ENCODE measurements at regions not wholly inside any gene's neighbourhood (a gene's known extent, or its start where the extent isn't known, plus 50 kb on each side); places are given as distances from the start of the nearest gene placed in this dataset.
"Not testable (repeated sequence)": the region's sequence is repeated elsewhere in the genome, so short reads cannot be mapped to it uniquely, and the experiment has no call there.

DNA sequence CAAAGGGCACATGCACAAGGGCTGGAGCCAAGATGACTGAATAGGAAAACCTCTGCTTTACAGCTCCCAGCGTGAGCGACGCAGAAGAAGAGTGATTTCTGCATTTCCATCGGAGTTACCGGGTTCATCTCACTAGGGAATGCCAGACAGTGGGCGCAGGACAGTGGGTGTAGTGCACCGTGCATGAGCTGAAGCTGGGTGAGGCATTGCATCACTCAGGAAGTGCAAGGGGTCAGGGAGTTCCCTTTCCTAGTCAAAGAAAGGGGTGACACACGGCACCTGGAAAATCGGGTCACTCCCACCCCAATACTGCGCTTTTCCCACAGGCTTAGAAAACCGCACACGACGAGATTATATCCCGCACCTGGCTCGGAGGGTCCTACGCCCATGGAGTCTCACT is 64.5 kb upstream of the HTR1E start:
- not testable (repeated sequence) for DNase-seq

DNA sequence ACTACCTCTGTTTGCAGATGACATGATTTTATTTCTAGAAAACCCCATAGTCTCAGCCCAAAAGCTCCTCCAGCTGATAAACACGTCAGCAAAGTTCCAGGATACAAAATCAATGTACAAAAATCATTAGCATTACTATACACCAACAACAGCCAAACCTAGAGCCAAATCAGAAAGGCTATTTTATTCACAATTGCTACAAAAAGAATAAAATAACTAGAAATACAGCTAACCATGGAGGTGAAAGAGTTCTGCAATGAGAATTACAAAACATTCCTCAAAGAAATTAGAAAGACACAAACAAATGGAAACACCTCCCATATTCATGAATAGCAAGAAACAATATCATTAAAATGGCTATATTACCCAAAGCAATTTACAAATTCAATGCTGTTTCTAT is 65.6 kb upstream of the HTR1E start:
- DNase-seq: no peak

DNA sequence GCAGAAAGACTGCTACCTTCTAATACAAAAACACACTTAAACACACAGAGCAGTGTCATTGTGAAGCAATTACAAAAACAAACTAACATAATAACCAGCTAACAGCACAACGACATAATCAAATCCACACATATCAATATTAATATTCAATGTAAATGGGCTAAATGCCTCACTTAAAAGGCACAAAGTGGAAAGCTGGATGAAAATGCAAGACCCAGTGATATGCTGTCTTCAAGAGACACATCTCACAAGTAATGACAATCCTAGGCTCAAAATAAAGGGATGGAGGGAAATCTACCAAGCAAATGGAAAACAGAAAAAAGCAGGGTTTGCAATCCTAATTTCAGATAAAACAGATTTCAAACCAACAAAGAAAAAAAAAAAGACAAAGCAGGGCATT is 67.8 kb upstream of the HTR1E start:
- no peak for DNase-seq

DNA sequence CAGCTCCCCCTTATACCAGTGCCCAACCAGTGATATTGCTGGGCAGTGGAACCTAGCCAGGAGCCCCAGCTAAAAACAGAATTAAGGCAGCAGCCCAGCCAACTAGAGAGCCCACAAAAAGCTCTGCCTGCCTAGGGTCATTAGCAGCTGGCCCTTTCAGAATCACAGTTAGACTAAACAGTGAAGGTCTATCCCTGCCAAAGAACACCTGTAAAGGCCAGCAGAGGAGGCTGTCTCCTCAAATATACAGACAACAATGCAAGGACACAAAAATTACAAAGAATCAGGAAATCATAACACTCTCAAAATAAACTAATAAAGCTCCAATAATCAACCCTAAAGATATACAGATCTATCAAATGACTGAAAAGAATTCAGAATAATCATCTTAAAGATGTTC is 77.8 kb upstream of the HTR1E start:
- no peak for DNase-seq

DNA sequence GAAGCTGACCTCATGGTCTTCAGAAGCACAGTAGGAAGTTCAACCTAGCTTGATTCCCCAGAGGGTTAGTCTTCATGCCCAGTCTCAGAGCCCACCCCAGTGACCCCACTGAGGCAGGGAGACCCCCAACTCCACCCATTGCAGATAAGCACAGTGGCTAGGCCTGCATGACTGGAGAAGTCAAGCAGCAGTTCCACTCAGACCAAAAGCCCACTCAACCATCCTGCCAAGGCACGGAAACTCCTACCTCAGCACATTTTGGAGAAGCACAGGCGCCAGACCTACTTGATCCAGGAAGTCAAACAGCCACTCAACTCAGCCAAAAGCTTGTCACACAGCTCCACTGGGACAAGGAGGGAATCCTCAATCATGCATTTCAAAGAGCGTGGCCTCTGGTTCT is 78.4 kb upstream of the HTR1E start:
- no peak for DNase-seq

DNA sequence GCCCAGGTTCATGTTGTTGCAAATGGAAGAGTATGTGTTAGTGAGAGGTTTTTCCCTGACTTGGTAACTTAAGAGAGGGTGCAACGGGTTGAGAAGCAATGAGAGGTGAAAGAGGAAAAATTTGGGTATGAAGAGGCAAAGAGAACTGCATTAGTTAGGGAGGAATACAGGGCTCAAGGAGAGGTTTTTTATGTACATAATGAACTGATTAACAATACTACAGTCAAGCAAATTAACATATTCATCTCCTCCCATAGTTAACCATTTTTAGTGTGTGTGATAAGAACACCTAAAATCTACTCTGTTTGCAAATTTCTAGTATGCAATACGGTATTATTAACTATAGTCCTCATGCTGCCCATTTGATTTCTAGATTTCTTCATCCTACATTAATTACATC is 79.5 kb upstream of the HTR1E start:
- DNase-seq: no peak

DNA sequence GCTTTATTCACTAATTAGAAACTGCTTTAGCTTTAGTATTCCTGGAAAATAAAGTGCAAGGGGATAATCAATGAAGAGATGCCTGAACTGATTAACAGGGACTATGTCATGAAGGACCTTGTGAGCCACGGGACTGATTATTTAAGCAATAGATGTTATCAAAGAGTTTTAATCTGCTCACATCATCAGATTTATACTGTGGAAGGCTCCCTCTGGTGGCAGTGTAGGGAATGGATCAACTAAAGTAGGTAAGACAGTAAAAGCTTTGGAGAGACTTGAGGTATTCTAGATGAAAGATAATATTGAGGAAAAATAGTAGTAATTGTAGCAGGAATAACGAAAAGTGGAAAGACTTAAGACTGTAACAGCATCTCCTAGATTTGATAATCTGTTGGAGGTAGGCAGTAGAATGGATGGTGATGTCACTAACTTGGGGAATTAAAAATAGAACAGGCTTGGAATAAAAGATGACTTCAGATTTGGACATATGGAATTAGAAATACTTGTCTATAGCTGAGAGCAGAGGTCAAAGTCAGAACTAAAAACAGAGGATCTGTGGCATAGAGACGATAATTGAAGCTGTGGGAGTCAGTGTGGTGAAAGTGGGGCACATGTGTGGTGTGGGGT is 80.3 kb upstream of the HTR1E start:
- peak; percentile 16 to 42 for DNase-seq

DNA sequence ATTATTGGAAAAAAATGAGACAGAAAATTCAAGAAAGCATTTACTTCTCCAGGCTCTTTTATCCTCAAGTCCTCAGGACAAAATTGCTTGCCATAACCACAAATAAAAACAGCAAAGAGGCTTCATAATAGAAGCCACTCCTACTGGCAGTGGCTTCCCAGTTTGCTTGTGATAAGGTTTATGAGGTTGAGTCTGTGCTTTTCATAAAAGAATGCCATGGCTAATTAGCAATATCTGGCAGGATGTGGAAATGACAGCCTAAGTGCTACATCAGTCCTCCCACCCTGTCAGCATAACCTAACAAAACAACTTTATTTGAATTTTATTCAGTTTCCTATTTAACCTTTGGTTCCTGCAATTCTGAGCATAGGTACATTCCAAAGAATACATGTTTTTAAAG is 80.9 kb upstream of the HTR1E start:
- DNase-seq: no peak

DNA sequence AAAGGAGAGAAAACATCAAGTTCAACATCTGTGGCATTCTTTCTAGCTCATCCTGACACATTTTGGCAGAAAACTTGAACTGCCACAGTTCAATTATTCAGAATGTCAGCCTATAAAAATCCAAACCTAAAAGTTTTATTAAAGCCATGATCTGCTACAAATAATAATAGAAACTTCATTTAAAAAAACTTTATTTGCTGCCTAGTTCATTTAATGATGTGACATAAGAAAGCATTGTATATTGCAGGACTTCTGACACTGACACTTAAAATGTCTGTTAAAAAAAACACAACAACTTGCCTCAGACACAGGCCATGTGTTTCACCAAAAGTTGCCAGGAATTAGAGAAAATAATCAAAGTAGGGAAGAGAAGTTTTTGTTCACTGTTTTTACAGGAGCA is 88.3 kb upstream of the HTR1E start:
- DNase-seq: no peak

DNA sequence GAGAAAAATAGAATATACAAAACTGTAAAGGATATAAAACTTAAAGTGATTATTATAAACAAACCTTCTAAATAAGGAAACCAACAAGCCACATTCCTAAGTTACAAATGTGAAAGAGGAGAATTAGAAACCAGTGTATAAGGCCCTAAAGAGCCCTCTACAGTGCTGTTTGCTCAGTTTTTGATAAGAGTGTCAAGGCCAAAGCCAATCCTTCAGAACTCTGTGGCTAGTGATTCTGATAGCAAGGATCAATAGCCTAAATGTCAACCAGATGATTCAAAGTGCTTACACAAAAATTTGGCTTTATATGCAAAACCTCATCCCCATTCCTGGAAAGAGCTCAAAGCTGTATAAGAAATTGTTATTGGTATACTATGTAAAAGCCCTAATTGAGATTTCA is 104.6 kb upstream of the HTR1E start:
- DNase-seq: no peak

DNA sequence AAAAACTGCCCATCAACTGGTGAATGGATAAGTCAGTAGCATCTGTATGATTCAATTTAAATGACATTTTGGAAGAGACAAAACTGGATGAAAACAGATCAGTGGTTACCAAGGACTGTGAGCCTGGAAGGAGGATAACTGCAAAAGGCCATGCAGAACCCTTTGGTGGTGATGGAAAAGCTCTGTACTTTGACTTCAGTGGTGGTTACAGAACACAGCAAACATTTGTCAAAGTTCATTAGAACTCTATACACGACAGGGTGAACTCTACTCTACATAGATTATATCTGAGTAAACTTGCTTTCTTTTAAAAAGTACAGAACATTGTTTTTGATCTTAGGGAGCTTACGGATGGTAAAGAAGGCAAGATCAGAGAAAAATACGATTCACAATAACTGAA is 111.9 kb upstream of the HTR1E start:
- DNase-seq: no peak

DNA sequence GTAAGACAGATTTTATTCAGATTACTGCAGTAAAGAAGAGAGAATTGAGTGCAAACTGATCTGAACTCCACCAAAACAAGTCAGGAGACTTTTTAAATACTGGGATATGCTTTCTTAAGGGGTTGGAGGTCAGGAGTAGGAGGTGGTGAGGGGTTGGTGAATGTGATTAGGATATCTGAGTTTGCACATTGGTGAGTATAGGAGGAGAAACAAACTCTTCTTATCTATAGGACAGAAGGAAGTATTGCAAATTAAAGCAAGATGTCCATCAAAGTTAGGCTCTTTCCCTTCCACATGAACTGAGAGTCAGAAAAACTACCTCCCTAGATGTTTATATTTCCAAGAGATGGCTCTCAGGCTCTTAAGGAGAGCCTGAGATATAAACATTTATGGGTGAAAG is 114.6 kb upstream of the HTR1E start:
- DNase-seq: no peak

DNA sequence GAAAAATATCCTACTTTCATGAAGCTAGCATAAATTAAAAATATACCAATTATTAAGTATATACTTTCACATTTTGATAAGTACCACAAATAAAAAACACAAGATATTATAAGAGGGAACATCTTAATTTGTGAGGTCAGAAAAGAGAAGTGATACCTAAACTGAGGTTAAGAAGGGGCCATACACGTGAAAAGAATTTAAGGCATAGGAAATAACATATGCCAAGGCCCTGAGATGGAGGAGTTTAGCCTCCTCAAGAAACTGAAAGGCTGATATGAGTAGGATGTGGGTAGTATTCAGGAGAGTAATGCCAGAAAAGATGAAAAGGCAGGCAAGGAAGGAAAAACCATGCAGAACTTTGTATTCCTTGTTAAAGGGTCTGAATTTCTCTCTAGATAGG is 116.6 kb upstream of the HTR1E start:
- DNase-seq: no peak

DNA sequence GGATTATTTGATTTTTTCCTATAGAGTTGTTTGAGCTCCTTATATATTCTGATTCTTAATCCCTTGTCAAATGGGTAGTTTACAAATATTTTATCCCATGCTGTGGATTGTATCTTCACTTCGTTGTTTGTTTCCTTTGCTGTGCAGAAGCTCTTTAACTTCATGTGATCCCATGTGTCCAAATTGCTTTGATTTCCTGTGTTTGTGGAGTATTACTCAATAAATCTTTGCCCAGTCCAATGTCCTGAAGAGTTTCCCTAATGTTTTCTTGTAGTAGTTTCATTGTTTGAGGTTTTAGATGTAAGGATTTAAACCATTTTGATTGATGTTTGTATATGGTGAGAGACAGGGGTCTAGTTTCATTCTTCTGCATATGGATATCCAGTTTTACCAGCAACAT is 143.7 kb upstream of the HTR1E start:
- DNase-seq: no peak

DNA sequence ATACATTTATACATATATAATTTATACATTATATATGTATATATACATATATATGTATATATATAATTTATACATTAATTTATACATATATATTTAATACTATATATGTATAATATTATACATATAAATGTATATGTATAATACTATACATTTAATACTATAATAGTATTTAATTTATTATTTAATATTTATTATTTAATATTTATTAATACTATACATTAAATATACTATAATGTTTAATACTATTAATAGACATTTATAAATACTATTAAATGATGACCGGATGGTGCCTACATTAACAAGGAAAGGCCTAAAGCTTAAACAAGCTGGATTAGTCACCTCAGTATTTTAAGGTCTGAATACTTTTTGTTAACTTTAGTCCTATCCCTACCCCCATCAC is 145.9 kb upstream of the HTR1E start:
- no peak for DNase-seq

DNA sequence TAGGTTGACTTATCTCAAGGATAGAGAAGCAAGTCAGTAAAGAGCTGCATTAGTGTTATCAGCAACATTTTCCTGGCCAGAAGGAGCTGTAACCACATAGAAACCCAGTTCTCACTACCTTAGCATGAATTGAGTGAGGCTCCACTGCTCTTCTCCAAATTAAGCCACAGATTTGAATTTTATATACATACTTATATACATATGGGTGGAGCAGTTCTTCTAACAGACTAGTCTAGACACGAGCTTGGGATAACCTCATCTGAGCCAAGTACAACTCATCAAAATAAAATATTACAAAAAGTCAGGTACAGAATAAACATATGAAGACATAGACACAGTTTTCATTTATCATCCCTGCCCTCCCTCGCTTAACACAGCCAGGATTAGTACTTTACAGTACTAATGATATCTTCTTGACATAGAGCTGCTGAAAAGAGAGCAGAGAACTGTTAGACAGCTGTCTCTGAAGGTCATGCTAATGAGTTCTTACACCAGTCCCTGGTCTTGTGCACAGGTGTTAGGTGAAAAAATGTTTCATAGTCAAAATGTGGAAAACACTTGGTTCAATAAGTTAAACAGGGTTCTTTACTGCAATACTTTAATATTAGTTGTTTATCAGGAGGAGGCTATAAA is 147.4 kb upstream of the HTR1E start:
- no peak for DNase-seq

DNA sequence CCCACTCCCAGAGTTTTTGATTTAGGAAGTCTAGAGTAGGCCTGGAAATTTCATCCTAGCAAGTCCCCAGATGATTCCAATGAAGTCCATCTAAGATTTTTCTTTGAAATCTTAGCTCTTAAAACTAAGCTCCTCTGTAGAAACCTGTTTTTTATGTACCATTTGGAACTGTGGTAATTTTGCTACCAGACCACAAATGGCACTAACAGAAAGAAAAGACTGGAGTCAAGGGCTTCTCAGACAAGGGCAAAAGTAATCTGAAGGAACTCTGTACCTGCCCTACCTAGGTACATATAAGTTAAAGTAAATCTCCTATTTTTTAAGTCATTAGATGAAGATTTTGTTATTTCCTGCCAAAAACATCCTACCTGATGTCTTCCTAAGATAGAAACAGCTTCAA is 155.0 kb upstream of the HTR1E start:
- DNase-seq: no peak

DNA sequence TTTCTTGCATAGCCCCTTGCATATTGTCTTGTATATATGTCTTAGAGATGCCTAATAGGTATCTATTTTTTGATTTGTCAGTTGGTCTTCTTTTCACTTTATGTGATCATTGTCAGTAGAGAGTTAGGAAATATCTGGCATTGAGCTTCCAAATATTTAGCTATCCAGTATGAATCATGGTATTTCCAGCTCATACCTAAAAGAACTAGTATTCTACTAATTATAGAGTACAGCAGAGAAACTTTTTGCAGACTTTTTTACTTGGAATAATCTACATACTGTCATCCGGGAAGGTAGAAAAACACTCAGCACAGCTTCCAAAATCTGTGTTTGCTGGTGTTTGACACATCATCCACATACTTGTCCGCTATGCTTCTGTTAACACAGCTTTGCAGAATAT is 156.4 kb upstream of the HTR1E start:
- DNase-seq: no peak

DNA sequence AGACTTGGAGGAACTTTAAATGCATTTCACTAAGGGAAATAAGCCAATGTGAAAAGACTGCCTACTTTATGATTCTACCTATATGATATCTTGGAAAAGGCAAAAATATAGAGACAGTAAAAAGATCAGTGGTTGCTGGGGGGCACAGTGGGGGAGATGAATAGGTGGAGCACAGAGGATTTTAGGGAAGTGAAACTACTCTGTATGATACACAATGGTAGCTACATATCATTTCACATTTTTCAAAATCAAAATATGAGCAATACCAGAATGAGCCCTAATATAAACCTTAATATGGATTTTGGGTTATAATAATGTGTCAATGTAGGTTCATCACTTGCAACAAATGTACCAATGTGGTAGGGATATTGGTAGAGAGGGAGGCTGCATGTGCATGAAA is 161.4 kb upstream of the HTR1E start:
- DNase-seq: no peak

DNA sequence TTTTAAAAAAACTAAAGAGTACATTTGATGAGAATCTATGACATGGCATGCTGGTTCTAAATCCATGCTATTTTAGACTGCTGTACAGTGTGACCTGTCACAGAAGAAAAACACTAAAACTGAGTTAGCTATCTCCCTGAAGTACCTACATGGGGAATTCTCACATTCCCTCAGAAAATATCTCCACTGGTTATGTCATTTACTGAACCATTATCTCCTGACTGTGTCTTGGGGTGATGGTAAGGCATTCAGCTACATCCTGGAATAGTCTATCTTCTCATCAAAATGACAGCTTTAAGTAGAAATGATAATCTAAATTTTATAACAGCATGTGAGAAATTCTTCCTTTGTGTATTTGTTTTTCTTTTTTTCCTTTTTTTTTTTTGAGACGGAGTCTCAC is 172.1 kb upstream of the HTR1E start:
- DNase-seq: no peak

DNA sequence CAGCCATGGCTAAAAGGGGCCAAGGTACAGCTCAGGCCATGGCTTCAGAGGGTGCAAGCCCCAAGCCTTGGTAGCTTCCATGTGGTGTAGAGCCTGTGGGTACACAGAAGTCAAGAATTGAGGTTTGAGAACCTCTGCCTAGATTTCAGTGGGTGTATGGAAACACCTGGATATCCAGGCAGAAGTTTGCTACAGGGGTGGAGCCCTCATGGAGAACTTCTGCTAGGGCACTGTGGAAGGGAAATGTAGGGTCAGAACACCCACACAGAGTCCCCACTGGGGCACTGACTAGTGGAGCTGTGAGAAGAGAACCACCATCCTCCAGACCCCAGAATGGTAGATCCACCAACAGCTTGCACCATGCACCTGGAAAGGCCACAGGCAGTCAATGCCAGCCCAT is 177.4 kb upstream of the HTR1E start:
- not testable (repeated sequence) for DNase-seq

DNA sequence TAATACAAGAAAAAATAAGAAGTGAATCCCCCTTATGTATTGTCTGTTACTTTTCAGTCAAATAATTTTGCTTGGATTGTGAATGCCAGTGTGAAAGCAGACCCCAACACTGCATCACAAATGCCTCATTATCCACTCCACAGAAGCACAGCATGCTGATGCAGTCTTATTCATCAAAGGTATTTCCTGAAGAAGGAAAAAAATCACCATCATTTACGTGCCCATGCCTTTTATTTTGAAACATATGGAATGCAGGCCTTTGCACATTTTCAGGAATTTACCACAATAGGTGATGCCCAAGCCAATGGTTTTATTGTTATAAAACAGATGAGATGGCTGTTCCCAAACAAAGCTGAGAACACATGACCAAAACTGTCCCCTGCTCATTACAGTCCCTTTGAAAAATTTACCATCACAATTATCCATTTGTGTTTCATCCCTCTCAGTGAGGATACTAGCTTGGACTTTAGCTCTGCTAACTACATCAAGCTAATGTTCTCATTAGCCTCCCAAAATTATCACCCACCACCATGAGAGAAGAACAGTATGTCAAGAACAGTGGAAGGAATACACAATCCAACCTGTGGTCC is 180.6 kb upstream of the HTR1E start:
- DNase-seq: no peak

DNA sequence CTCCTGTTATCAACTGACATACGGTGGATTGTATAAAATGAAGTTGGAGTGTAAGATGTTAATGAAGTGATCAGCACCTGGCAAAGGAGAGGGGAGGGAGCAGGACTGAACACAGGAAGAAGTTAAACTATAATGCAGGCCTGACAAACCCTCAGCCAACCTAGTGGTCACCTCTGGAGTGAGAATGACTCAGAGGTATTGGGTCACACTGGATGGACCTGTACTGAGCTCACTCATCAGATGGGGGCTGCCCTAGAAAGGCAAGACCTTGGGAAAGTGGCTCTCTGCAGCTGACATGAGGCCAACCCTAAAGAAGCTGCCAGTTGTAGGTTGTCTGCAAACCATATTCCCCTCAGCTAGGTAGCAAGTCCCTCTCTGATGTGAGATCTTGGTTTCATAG is 193.3 kb upstream of the HTR1E start:
- DNase-seq: no peak

DNA sequence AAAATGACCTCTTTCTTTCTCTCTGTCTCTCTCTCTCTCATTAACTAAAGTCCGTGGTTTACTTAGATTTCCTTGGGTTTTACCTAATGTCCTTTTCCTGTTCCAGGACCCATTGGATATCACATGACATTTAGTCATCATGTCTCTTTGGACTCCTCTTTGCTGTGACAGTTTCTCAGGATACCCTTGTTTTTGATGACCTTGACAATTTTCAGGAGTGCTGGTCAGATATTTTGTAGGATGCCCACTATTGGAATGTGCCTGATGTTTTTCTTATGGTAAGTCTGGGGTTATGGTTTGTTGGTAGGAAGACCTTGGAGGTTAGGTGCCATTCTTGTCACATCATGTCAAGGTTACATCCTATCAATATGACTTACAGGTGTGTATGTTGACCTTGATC is 199.2 kb upstream of the HTR1E start:
- DNase-seq: no peak

DNA sequence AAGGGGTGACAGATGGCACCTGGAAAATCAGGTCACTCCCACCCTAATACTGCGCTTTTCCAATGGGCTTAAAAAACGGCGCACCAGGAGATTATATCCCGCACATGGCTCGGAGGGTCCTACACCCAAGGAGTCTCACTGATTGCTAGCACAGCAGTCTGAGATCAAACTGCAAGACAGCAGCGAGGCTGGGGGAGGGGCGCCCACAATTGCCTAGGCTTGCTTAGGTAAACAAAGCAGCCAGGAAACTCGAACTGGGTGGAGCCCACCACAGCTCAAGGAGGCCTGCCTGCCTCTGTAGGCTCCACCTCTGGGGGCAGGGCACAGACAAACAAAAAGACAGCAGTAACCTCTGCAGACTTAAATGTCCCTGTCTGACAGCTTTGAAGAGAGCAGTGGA is 205.7 kb upstream of the HTR1E start:
- not testable (repeated sequence) for DNase-seq

Measured in inflammatory macrophage (primary cell).